Transverse colon (tissue), 4 donors: ENCODE measurements at regions not wholly inside any gene's neighbourhood (a gene's known extent, or its start where the extent isn't known, plus 50 kb on each side); places are given as distances from the start of the nearest gene placed in this dataset.

Source experiments
- DNase-seq: peaks from one replicate; pipeline ENCODE4 v3.0.0-alpha.2; 2019
- H3K27ac ChIP-seq, 4 donors: fragments of 200-600 bp; sonication (generic); 2 replicates each; pipeline ENCODE4 v1.5.1; 2016 to 2018; ENCODE audit warnings: inconsistent platforms in 4 of 4
- H3K27me3 ChIP-seq: fragments of 200-600 bp; sonication (generic); 2 replicates; pipeline ENCODE4 v1.5.1; 2017; ENCODE audit warnings: inconsistent platforms
- H3K36me3 ChIP-seq, 4 donors: fragments of 200-600 bp; sonication (generic); 2 replicates each; pipeline ENCODE4 v1.5.1; 2017 to 2019; ENCODE audit warnings: inconsistent platforms in 4 of 4
- H3K4me1 ChIP-seq, 4 donors: fragments of 200-600 bp; sonication (generic); 2 replicates each; pipeline ENCODE4 v1.5.1; 2017 to 2020; ENCODE audit warnings: inconsistent platforms in 4 of 4
- H3K4me3 ChIP-seq, 4 donors: fragments of 200-600 bp; sonication (generic); 1 replicate in 1 of 4; 2 replicates in 3 of 4; pipeline versions ENCODE4 v1.5.1 to v1.6.1; 2017 to 2019; ENCODE audit warnings: inconsistent platforms in 4 of 4
- H3K9me3 ChIP-seq, 2 donors: fragments of 200-600 bp; sonication (generic); 2 replicates each; pipeline ENCODE4 v1.5.1; 2017 to 2019; ENCODE audit warnings: inconsistent platforms in 2 of 2
- CTCF ChIP-seq, 5 experiments: fragments of 200-600 bp in 3 of 5; fragments of 450-650 bp in 2 of 5; sonication (generic) in 3 of 5; IDR thresholded peaks; 1 replicate in 2 of 5; 2 replicates in 3 of 5; pipeline ENCODE4 v1.5.1; 2016 to 2017; ENCODE audit warnings: antibody characterized with exemption in 5 of 5, inconsistent platforms in 3 of 5, mild to moderate bottlenecking in 2 of 5, moderate library complexity in 1 of 5
- EP300 ChIP-seq: sonication (generic); formaldehyde crosslinking; IDR thresholded peaks from one replicate; pipeline ENCODE4 v1.6.1; 2017; ENCODE audit warnings: antibody characterized with exemption, low read depth
- POLR2A ChIP-seq: fragments of 450-650 bp; IDR thresholded peaks from one replicate; pipeline ENCODE4 v1.6.1; 2016; ENCODE audit warnings: antibody characterized with exemption, mild to moderate bottlenecking, moderate library complexity
- POLR2AphosphoS5 ChIP-seq, 3 donors: sonication (generic); formaldehyde crosslinking; IDR thresholded peaks; one replicate each; pipeline ENCODE4 v1.6.1; 2016; ENCODE audit warnings: antibody characterized with exemption in 3 of 3
- WGBS, 2 donors: methylation state at CpG; one replicate each; pipeline ENCODE4 v1.1.5; 2018; ENCODE audit warnings: low coverage in 1 of 2; 5-methylcytosine and 5-hydroxymethylcytosine counted together
- in situ Hi-C, 4 donors: fragments of 200-750 bp; cut with MboI; loops; one replicate each; pipeline versions ENCODE4 v1.15.0 to v1.15.1; 2017; ENCODE audit warnings: low sequenced_read_pairs in 3 of 4, low pct_ligation_motif_present in 1 of 4, low pct_unique_long_range_greater_than_20kb in 1 of 4
- intact Hi-C: fragments of 100-400 bp; cut with DNase I; formaldehyde crosslinking; loops from one replicate; pipeline ENCODE4 v1.15.1; 2023; ENCODE audit warnings: low total_unique reads

GRCh38 chr13:106351251-106351650 lies 184.2 kb downstream of the EFNB2 start:
- Histone ChIP-seq H3K27me3 (peaks cover 10% of the 10 kb centered on the region), H3K4me1 (peaks cover 0 to 27% (median 18%) of the 10 kb centered on the region in 4 donors), H3K27ac (no peak overlapping the region), H3K36me3 (no peaks in the 10 kb centered on the region), H3K4me3 (no peak overlapping the region), H3K9me3 (no peaks in the 10 kb centered on the region)
- in situ Hi-C loops, result no loop called here
- 77 to 93% methylated on average over 5 of the region's 5 CpGs for WGBS, 2 donors
- no peak for TF ChIP-seq POLR2A
- TF ChIP-seq CTCF (IDR thresholded peaks at IDR 0.05), result no peak
- TF ChIP-seq EP300, result no peak
- TF ChIP-seq POLR2AphosphoS5 (IDR thresholded peaks at IDR 0.05), result no peak
- no peak for DNase-seq
- intact Hi-C loops, result no loop called here

DNA sequence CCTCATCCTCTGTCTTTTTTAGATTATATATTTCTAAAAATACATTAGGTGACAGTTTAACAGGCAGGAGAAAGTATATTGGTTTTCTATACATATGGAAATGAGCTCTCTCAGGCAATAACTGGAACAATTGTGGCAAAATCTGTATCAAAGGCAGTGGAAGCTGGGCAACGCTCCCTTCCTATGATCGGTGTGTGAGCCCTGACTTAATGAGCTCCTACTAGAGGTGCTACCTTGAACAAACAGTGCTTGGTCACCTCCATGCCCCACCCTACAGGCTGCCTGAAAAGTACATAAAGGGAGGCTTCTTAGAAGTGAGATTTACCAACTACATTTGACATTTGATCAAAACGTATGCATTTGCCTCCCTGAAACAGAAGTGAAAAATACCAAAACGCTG lies 185.3 kb downstream of the EFNB2 start:
- TF ChIP-seq CTCF (IDR thresholded peaks at IDR 0.05) (peak in 1 of 5 experiments; percentile 41), POLR2A (peak; percentile 69), EP300 (no peak), POLR2AphosphoS5 (IDR thresholded peaks at IDR 0.05) (peak; percentile 61 to 78 (median 71))
- intact Hi-C loops, result no loop called here
- in situ Hi-C loops, result no loop called here
- H3K36me3 ChIP-seq, result no peaks in the 10 kb centered on the region
- peak overlapping the region; percentile 43 to 85 (median 83) for H3K27ac ChIP-seq
- WGBS, 2 donors, result 53% methylated on average over 4 of the region's 4 CpGs; no CpG with 5 or more reads in 1 of the 2 donors
- peaks cover 0 to 23% (median 18%) of the 10 kb centered on the region in 4 donors for H3K4me1 ChIP-seq
- no peaks in the 10 kb centered on the region for H3K9me3 ChIP-seq
- DNase-seq, result peak; percentile 79
- H3K27me3 ChIP-seq, result peaks cover 10% of the 10 kb centered on the region
- H3K4me3 ChIP-seq, result no peak overlapping the region

GRCh38 chr13:106349080-106349931 lies 186.2 kb downstream of the EFNB2 start:
- DNase-seq, result peak; percentile 69
- Histone ChIP-seq H3K4me3 (peak overlapping the region in 3 of 4 donors; percentile 34 to 53 (median 36)), H3K27ac (peak overlapping the region; percentile 74 to 85 (median 83)), H3K27me3 (peaks cover 10% of the 10 kb centered on the region), H3K4me1 (peaks cover 0 to 28% (median 21%) of the 10 kb centered on the region in 4 donors), H3K36me3 (no peaks in the 10 kb centered on the region), H3K9me3 (no peaks in the 10 kb centered on the region)
- in situ Hi-C loops, result no loop called here
- WGBS, 2 donors, result 9 to 13% methylated on average over 10 to 30 of the region's 30 CpGs
- intact Hi-C loops, result no loop called here
- TF ChIP-seq POLR2A, result peak; percentile 60
- TF ChIP-seq POLR2AphosphoS5 (IDR thresholded peaks at IDR 0.05), result peak in 2 of 3 donors; percentile 19 to 53
- no peak for TF ChIP-seq EP300

DNA sequence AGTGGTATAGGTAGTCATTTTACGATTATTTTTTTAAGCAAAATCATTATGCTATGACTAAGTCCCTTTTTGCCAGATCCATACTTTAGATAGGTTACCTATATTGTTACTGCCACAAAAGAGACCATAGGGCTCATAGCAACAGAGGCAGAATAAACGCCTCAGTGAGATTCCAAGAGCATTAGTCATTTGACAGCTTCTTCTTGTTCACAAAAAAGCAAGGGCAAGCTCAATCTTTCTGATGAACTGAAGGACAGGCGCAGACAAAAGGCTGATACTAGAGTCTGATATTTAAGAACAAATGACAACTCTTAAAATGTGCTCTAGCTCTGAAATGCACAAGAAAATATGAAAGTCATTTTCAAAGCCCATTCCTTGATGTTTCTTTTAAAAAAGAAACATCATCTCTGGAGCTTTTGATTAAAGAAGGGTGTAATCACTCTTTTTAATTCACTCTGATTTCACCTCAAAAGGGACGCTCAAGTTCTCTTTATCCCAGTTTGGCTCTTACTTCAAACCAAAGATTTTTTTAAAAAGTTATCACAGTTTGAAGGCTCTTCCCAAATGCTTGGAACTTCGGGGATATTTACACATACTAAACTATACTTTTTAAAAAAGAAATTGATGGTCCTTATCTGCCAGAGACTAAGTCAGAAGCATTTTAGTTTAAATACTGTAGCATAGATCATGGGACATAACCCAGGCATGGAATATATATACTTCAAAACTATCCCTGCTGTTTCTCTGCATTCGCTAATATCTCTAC lies 187.2 kb downstream of the EFNB2 start:
- no peak for DNase-seq
- Histone ChIP-seq H3K4me3 (peak overlapping the region in 2 of 4 donors; percentile 34 to 53), H3K27ac (peak overlapping the region; percentile 74 to 85 (median 83)), H3K9me3 (no peaks in the 10 kb centered on the region), H3K27me3 (peaks cover 10% of the 10 kb centered on the region), H3K36me3 (no peaks in the 10 kb centered on the region), H3K4me1 (peaks cover 0 to 33% (median 25%) of the 10 kb centered on the region in 4 donors)
- in situ Hi-C loops, result no loop called here
- WGBS, 2 donors, result 50 to 57% methylated on average over 6 of the region's 6 CpGs
- intact Hi-C loops, result no loop called here
- TF ChIP-seq CTCF (IDR thresholded peaks at IDR 0.05) (no peak), POLR2AphosphoS5 (IDR thresholded peaks at IDR 0.05) (no peak), EP300 (no peak), POLR2A (no peak)
